Jurkat, Clone E6-1 (cell line): ENCODE measurements at regions not wholly inside any gene's neighbourhood (a gene's known extent, or its start where the extent isn't known, plus 50 kb on each side); places are given as distances from the start of the nearest gene placed in this dataset.

Experiments used
- DNase-seq: peaks from one replicate; pipeline ENCODE4 v3.0.0-alpha.2; 2011; ENCODE audit warnings: low read depth, low spot score
- H3K4me3 ChIP-seq: 2 replicates; pipeline ENCODE4 v1.5.1; 2011; ENCODE audit warnings: mild to moderate bottlenecking, low read length, control low read depth, moderate library complexity

- DNase-seq = no peak
These were observed 596.7 kb downstream of the TOX3 start for GRCh38 chr16:51950118-51950780.

GRCh38 chr16:51949282-51949681 is 597.7 kb downstream of the TOX3 start:
- no peak for DNase-seq
- no peak overlapping the region for H3K4me3 ChIP-seq

More at GRCh38 chr16:51950118-51950780, 596.7 kb downstream of the TOX3 start:
- no peak overlapping the region for H3K4me3 ChIP-seq

GRCh38 chr16:51941412-51941811 is 605.5 kb downstream of the TOX3 start:
- no peak for DNase-seq
- H3K4me3 ChIP-seq = no peak overlapping the region

- H3K4me3 ChIP-seq = no peak overlapping the region
- DNase-seq = no peak
These were observed 606.8 kb downstream of the TOX3 start for GRCh38 chr16:51940183-51940582.

- no peak overlapping the region for H3K4me3 ChIP-seq
- DNase-seq = no peak
These were observed 607.5 kb downstream of the TOX3 start for GRCh38 chr16:51939378-51939871.

GRCh38 chr16:51938861-51939260 is 608.1 kb downstream of the TOX3 start:
- no peak for DNase-seq
- H3K4me3 ChIP-seq = no peak overlapping the region

GRCh38 chr16:51937771-51938170 is 609.2 kb downstream of the TOX3 start:
- no peak overlapping the region for H3K4me3 ChIP-seq

GRCh38 chr16:51936846-51937245 is 610.1 kb downstream of the TOX3 start:
- DNase-seq = no peak
- no peak overlapping the region for H3K4me3 ChIP-seq

More at GRCh38 chr16:51937771-51938170, 609.2 kb downstream of the TOX3 start:
- no peak for DNase-seq

GRCh38 chr16:51932317-51932716 is 614.6 kb downstream of the TOX3 start:
- no peak for DNase-seq
- H3K4me3 ChIP-seq = no peak overlapping the region

- DNase-seq = no peak
- H3K4me3 ChIP-seq = no peak overlapping the region
These were observed 615.3 kb downstream of the TOX3 start for GRCh38 chr16:51931653-51932052.

GRCh38 chr16:51924744-51925143 is 622.2 kb downstream of the TOX3 start:
- H3K4me3 ChIP-seq = no peak overlapping the region
- DNase-seq = no peak

GRCh38 chr16:51922476-51922875 is 624.5 kb downstream of the TOX3 start:
- DNase-seq = no peak

GRCh38 chr16:51919736-51920135 is 627.2 kb downstream of the TOX3 start:
- DNase-seq = no peak

More at GRCh38 chr16:51922476-51922875, 624.5 kb downstream of the TOX3 start:
- no peak overlapping the region for H3K4me3 ChIP-seq

GRCh38 chr16:51916814-51917213 is 630.1 kb downstream of the TOX3 start:
- DNase-seq = no peak
- H3K4me3 ChIP-seq = no peak overlapping the region

More at GRCh38 chr16:51919736-51920135, 627.2 kb downstream of the TOX3 start:
- H3K4me3 ChIP-seq = no peak overlapping the region

GRCh38 chr16:51916231-51916630 is 630.7 kb downstream of the TOX3 start:
- H3K4me3 ChIP-seq = no peak overlapping the region
- DNase-seq = no peak

- DNase-seq = no peak
- no peak overlapping the region for H3K4me3 ChIP-seq
These were observed 639.3 kb downstream of the TOX3 start for GRCh38 chr16:51907680-51908079.

- no peak for DNase-seq
- H3K4me3 ChIP-seq = no peak overlapping the region
These were observed 646.6 kb downstream of the TOX3 start for GRCh38 chr16:51900221-51900780.

GRCh38 chr16:51898872-51899271 is 648.1 kb downstream of the TOX3 start:
- no peak for DNase-seq

GRCh38 chr16:51896013-51896412 is 650.9 kb downstream of the TOX3 start:
- DNase-seq = no peak
- no peak overlapping the region for H3K4me3 ChIP-seq

More at GRCh38 chr16:51898872-51899271, 648.1 kb downstream of the TOX3 start:
- H3K4me3 ChIP-seq = no peak overlapping the region

- no peak overlapping the region for H3K4me3 ChIP-seq
- DNase-seq = no peak
These were observed 654.5 kb downstream of the TOX3 start for GRCh38 chr16:51892293-51893007.
